GM18907 (cell line): ENCODE measurements at regions not wholly inside any gene's neighbourhood (a gene's known extent, or its start where the extent isn't known, plus 50 kb on each side); places are given as distances from the start of the nearest gene placed in this dataset.

Source experiments
- ATAC-seq: cut with Tn5 transposase; IDR thresholded peaks from one replicate; pipeline ENCODE4 v1.9.1; 2021; ENCODE audit warnings: mild to moderate bottlenecking, moderate library complexity; ENCODE audit not compliant: unreplicated experiment

- no peak for ATAC-seq
These were observed 690.6 kb downstream of the SLC4A3 start for GRCh38 chr2:220318037-220318436.

GRCh38 chr2:220318508-220318907, 691.1 kb downstream of the SLC4A3 start:
- no peak for ATAC-seq

GRCh38 chr2:220320326-220320725, 692.9 kb downstream of the SLC4A3 start:
- ATAC-seq = no peak

- no peak for ATAC-seq
These were observed 705.5 kb downstream of the SLC4A3 start for GRCh38 chr2:220332886-220333285.

GRCh38 chr2:220334210-220334609, 706.8 kb downstream of the SLC4A3 start:
- no peak for ATAC-seq

GRCh38 chr2:220334871-220335590, 707.6 kb downstream of the SLC4A3 start:
- ATAC-seq = no peak

- ATAC-seq = no peak
These were observed 708.1 kb downstream of the SLC4A3 start for GRCh38 chr2:220335591-220335915.

- no peak for ATAC-seq
These were observed 709.3 kb downstream of the SLC4A3 start for GRCh38 chr2:220336771-220337170.

GRCh38 chr2:220337611-220338440, 710.4 kb downstream of the SLC4A3 start:
- ATAC-seq = no peak

- ATAC-seq = no peak
These were observed 713.6 kb downstream of the SLC4A3 start for GRCh38 chr2:220341014-220341413.

GRCh38 chr2:220346919-220347318, 719.5 kb downstream of the SLC4A3 start:
- no peak for ATAC-seq

- no peak for ATAC-seq
These were observed 720.2 kb downstream of the SLC4A3 start for GRCh38 chr2:220347626-220348025.

- no peak for ATAC-seq
These were observed 720.8 kb downstream of the SLC4A3 start for GRCh38 chr2:220348206-220348605.

- no peak for ATAC-seq
These were observed 726.5 kb downstream of the SLC4A3 start for GRCh38 chr2:220353897-220354296.

GRCh38 chr2:220356076-220356475, 728.6 kb downstream of the SLC4A3 start:
- no peak for ATAC-seq

GRCh38 chr2:220365023-220365422, 737.6 kb downstream of the SLC4A3 start:
- ATAC-seq = no peak

- no peak for ATAC-seq
These were observed 739.3 kb downstream of the SLC4A3 start for GRCh38 chr2:220366765-220367164.

GRCh38 chr2:220370764-220371163, 743.3 kb downstream of the SLC4A3 start:
- ATAC-seq = no peak

GRCh38 chr2:220371211-220371610, 743.8 kb downstream of the SLC4A3 start:
- ATAC-seq = no peak

GRCh38 chr2:220373878-220374277, 746.4 kb downstream of the SLC4A3 start:
- no peak for ATAC-seq

GRCh38 chr2:220374282-220374681, 746.9 kb downstream of the SLC4A3 start:
- no peak for ATAC-seq

GRCh38 chr2:220377482-220378155, 750.2 kb downstream of the SLC4A3 start:
- no peak for ATAC-seq
